Central memory CD4-positive, alpha-beta T cell (primary cell): ENCODE measurements at regions not wholly inside any gene's neighbourhood (a gene's known extent, or its start where the extent isn't known, plus 50 kb on each side); places are given as distances from the start of the nearest gene placed in this dataset.
"Not testable (repeated sequence)": the region's sequence is repeated elsewhere in the genome, so short reads cannot be mapped to it uniquely, and the experiment has no call there.

Source experiments
- DNase-seq: peaks from one replicate; pipeline ENCODE4 v3.0.0; 2022

DNA sequence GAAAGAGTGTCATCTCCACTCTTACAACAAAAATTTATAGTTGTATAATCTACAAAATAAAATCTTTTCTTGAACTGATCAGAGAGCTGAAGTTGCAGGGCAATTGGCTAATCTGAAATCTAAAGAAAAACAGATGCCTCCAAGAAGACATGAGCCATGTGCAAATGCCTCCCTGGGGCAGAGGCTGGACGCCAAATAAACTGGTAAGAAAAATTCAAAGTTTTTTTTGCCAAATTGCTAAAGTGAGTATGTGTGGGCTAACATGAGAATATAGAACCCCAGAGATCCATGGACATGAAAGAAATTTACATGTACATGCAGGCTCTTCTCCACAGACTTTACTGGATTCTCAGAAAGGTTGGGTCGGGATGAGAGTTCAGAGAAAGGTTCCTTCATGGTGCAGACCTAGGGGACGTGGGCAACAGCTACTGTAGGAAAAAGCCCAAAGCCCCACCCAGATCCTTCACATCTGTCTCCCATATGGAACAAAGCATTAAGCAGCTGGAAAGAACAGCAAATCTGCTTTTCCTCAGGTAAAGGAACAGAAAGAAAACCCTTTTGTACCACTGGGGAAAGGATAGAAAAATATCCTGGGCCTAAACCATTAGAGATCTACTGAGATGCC, 90.5 kb upstream of the SIRPG start:
- no peak for DNase-seq

DNA sequence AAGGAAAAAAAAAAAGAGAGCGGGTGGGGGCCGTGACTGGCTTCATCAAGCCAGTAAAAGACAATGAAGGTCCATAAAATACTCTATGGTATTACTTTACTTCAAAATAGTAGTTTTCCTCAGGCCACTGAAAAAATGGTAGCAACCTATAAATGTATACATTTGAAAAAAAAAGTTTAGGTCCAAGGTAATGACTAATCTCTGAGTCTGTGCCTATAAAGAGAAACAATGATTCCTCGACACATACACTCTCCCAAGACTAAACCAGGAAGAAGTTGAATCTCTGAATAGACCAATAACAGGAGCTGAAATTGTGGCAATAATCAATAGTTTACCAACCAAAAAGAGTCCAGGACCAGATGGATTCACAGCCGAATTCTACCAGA, 84.5 kb upstream of the SIRPG start:
- not testable (repeated sequence) for DNase-seq

DNA sequence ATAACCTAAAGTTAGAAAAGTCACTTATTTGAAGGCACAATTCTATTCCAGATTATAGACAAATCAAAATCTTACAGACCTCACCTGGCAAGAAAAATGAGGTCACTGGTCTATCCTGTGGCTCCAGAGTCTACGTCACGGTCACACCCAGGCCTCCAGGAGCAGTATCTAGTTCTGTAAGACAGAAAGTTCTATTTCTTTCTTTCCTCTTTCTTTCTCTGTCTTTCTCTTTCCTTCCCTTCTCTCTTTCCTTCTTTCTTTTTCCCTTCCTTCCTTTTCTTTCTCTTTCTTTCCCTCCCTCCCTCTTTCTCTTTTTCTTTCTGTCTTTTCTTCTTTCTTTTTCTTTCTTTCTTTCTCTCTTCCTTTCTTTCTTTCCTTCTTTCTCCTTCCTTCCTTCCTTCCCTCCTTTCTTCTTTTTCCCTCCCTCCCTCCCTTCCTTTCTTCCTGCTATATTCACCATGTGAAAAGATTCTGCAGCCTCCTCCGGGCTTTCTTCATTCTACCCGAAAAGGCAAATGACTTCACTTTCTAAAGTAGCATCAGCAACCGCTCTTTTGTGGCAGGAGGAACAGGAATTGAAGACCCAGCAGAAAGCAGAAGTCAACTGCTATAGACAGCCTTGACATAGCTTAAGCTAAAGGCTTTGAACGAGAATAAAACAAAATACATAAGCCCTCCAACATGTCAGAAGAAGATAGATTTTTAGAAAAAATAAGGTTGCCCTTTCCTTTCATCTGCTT, 83.9 kb upstream of the SIRPG start:
- DNase-seq = no peak

DNA sequence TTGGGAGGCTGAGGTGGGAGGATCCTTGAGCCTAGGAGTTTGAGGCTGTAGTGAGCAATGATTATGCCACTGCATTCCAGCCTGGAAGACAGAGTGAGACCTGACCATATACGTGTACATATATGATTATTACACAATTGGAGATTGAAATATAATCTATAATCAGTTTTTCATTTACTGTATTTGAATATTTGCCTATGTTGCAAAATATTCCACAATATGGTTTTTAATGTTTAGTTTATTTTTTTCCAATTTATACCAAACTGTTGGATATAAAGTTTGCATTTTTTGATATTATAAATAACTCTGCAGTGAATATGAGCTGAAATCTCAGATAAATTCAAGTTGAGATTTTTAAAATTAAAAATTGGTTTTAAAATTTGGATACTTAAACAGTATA, 79.6 kb upstream of the SIRPG start:
- no peak for DNase-seq

DNA sequence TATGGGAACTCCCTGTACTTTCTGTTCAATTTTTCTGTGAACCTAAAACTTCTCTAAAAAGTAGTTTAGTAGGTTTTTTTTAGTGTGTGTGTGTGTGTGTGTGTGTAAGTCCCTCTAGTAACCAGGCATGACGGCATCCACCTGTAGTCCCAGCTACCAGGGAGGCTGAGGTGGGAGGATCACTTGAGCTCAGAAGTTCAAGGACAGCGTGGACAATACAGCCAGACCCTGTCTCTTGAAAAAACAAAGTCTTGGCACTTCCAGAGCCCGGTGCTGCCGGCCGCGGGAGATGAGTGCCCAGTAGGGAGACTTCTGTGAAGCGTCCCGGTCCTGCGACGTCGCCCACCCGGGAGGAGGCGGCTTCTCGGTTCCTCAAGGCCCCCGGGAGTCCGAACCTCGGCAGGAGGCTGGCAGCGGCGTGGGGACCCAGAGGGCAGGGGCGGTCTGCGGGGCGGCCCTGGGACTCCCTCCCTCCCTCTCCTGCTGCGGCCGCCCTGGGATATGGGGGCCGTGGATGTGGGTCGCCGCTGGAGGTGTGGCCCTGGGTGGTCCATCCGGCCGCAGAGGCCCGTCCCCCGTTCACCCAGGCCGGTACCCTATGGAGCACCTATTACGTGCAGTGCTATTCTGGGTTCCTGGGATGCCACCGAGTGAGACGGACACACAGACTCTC, 78.0 kb upstream of the SIRPG start:
- DNase-seq = no peak

DNA sequence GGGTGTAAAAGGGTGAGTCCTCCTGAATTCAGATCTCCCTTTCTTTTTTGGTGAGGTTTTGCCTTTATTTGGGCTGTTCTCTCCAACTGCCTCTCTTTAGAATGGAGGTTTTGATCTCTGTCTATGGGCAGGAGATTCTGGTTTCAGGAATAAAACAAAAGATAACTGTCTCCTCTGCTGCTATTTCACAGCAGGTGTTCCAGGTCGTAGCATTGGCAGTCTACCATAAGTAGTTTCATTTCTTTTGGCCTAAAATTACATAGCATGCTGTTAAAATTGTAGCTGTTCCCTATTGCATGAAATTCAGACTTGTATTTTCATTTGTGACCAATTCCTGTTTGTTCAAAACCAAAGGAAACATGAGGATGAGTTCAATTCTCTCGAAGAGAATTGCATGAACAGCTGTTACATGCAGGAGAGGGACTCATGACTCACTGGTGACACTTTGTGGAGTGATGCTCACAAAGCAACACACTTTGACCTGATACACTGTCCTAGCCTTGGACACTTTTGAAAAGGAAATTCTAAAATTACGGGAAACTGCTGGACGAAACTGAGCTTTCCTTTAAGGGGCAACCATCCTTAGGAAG, 76.8 kb upstream of the SIRPG start:
- peak; percentile 38 for DNase-seq

DNA sequence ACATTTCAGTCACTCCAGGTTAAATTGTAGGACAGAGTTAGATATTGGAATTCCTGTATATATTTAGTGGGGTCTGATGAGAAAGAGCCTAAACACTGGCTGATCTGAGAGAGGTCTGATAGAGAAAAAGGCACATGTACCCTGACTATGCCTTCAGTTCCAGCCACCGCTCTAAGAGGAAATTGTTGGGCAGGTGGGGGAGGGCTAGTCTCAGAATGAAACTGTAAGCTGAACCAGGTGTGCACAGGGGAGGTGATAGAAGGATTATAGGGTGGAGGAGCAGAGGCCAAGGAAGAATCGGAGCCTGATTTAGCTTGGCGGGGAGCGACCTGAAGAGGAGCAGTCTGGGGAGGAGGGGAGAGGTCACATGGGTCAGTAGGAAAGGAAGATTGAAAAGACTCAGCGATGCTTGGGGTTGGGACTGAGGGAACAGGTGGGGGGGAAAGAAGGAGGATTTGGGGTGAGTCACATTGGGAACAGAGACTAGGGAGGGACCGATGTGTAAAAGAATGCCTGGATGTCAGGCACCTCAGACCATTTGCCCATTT, 74.3 kb upstream of the SIRPG start:
- DNase-seq = peak; percentile 21

DNA sequence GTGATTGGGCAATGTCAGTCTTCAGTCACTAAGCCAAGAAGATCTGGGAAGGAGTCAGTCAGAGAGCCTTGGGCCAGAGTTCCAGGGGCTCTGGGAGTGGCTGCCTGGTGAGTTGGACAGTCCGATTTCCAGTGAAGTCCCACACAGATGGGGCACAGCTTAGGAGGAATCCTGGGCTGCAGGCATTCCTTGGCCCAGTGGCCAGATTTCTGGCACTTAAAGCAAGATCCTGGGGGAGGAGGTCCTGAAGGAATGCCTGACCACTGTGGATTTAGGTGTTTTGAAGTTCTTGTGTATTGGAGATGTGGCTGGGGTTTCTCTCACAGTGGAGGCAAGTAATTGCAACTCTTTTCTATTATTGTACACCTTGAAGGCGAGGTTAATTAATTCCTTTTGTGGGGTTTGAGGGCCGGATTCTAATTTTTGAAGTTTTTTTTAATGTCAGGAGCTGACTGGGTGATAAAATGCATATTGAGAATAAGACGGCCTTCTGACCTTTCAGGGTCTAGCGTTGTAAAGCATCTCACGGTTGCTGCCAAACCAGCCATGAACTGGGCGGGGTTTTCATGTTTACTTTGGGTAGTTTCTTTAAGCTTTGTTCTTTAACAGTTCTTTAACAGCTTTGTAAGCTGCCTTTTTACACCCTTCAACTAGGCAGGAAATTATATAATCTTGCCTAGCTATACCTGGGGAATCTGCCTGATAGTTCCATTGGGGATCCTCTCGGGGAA, 73.6 kb upstream of the SIRPG start:
- DNase-seq = not testable (repeated sequence)

DNA sequence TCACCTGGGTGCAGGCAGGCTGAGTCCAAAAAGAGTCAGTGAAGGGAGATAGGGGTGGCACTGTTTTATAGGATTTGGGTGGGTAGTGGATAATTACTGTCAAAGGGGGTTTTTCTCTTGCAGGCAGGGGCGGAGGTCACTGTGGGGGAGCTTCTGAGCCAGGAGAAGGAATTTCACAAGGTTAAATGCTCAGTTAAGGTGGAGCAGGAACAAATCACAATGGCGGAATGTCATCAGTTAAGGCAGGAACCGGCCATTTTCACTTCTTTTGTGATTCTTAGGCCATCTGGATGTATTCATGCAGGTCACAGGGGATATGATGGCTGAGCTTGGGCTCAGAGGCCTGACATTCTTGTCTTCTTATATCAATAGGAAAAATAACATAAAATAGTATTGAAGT, 69.7 kb upstream of the SIRPG start:
- DNase-seq = not testable (repeated sequence)

DNA sequence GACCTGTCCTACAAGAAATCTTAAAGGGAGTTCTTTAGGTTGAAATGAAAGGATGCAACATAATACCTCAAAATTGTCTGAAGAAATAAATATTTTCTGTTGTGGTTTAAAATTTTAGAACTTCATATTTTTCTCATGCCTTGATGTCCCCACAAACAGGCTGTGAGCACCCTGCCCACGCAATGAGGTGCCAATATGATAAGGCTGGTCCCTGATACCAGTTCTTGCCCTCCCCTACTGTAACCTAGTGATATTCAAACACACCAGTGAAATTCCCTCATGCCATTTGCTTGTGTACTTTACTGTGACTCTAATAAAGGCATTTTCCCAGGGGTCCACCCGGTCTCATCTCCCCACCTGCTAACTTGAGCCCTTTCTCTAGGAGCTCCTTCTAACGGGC, 67.3 kb upstream of the SIRPG start:
- no peak for DNase-seq

DNA sequence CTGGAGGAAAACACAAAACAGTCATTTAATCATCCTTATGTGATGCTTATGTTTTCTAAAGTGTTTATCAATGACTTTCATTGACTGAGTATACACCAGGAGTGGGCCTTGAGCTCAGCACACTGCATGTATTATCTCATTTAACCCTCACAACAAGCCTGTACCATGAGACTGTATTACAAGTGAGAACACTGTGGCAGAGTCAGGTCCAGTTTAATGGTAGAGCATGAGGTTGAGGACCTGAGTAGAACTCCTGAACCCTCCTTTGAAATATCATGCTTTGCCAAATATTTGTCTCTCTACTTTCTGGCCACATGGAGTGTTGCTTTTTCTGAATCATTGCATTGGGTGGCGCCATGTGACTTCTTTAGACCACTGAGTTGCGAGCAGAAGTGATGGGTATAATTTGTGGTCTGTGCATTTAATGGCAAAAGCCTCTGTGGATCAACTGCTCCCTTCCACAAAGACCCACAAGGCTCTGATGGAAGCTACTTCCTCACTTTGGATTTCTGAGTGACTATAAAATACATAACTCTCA, 65.0 kb upstream of the SIRPG start:
- DNase-seq = no peak

DNA sequence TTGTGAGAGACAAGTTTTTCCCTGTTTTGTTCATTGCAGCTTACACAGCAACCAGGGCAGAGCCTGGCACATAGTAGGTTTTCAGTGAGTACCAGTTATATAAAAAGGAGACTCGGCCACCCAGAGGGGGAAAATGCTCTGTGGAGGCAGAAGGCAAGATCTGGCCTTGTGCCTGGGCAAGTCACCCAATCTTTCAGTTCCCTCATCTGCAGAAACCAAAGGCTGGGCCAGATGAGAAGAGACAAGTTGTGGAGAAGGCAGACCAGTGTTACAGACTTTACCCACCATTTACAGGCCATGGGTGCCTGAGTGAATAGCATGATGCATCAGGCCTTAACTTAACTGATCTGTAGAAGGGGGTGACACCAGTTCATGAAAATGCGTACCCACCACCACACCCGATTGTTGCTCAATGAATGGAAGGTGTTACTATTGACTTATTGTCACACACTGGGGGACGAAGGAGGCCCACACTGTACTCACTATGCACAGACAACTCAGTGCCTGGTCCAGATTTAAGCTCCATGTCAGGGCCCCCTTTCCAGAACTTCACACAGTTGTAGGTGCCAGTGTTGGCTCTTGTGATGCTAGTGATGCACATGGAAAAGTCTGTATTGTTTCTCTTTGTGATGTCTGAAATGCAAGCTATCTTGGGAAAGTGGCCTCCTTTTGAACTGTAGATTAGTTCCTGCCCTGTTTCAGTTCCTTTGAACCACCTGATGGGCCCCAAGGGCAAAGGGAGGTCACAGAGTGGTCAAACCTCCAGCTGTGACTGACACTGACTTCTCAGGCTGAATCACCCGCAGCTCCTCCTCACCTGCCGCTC, 64.3 kb upstream of the SIRPG start:
- no peak for DNase-seq

DNA sequence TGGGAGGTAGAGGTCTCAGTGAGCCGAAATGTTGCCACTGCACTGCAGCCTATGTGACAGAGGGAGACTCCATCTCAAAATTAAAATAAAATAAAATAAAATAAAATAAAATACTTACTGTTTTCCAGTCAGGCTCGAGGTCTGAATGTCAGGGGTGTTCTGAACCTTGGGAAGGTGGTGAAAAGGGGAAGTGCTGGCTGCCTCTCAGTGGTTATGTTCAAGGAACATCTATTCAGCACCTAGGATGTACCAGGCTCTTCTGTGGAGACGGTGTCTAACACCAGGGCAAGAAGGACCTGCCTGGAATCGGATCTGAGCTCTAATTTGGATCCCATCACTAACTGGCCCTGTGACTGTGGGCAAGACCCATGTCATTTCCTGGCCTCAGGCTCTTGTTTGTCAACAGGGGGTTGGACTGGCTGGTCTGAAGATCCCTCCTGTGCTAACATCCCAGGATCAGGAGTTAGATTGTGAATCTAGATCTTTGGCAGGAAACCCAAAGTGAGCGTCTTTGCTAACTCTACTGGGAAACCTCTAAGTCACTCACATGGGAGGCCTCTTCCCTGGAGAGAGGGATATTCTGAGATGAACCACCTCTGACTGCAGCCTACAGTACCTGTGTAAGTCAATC, 63.4 kb upstream of the SIRPG start:
- no peak for DNase-seq

DNA sequence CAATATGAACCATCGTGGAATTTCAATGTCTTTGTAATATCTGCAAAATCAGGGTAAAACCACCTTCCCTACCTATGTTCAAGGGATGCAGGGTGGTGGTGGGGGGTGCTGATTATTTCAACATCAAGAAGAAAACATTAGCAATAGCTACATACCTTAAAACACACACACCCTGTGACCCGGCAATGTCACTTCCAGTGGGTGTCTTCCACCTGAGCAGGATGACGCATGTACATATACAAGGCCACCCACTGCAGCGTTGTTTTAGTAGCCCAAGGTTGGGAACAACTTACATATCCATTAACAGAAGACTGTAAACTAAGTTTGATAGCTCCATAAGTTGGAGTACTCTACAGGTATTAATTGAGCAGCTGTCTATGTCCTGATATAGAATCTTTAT, 62.6 kb upstream of the SIRPG start:
- DNase-seq = no peak

DNA sequence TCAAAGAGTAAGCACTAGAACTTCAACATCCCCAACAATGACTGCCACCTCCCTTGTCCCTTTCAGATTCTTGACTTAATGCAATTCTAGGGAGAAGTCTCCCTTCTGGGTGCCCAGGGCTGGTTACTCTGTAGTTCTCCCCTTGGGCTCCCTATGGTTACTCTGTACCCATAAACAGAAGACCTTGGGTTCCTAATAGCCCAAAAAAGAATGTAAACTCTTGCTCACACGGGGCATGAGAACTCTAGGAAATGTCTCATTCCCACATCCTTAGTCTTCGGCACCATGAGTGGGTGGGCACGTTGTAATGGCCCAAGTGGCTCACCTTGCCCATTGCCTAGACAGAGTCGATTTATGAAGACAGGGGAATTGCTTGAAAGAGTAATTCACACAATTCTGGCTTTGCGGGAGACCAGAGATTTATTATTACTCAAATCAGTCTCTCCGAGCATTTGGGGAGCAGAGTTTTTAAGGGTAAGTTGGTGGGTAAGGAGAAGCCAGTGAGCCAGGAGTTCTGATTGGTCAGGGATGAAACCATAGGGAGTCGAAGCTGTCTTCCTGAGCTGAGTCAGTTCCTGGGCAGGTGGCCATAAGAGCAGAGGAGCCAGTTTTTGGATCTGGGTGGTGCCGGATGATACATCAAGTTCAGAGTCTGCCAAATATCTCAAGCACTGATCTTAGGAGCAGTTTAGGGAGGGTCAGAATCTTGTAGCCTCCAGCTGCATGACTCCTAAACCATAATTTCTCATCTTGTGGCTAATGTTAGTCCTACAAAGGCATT, 61.2 kb upstream of the SIRPG start:
- no peak for DNase-seq

DNA sequence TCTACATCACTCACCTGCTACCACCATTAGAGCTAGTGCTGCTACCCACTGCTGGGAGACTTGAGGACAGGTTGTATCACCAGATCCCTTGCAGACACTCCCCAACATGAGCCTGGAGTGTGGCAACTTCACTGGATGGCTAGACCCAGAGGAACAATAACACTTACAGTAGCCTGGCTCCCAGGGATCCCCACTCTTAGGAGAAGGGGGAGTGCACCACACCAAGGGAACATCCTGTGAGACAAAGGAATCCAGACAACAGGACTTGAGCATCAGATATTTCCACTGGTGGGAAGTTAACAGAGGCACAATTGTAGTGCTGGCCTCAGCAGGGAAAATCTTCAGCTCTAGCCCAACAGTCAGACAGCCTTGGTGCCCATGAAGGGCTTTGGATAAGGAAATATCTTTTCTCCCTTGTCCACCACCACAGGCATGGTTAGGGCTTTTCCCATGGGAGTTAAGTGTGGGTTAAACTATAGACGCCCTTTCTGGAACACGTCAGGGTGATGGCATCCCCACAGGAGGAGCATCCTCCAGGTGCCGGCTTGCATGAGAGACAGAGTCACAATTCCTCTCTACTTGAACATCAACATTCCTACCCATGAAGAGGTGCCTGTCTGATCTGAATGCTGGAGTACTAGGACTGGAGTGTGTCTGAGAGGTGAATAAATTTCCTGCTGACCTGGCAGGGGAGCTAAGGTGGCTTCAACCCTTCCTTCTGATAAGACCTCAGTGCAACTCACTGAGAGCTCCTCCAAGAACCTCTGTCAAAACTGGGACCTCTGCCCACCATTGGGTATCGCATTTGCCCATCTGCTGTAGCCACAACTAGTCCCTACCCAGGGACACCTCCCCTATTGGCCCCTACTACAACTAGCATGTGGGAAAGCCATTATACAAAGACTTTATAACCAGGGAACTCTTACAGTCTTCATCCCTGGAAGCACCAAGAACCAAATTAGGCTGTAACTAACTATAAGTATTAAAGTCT, 55.4 kb upstream of the SIRPG start:
- DNase-seq = no peak

DNA sequence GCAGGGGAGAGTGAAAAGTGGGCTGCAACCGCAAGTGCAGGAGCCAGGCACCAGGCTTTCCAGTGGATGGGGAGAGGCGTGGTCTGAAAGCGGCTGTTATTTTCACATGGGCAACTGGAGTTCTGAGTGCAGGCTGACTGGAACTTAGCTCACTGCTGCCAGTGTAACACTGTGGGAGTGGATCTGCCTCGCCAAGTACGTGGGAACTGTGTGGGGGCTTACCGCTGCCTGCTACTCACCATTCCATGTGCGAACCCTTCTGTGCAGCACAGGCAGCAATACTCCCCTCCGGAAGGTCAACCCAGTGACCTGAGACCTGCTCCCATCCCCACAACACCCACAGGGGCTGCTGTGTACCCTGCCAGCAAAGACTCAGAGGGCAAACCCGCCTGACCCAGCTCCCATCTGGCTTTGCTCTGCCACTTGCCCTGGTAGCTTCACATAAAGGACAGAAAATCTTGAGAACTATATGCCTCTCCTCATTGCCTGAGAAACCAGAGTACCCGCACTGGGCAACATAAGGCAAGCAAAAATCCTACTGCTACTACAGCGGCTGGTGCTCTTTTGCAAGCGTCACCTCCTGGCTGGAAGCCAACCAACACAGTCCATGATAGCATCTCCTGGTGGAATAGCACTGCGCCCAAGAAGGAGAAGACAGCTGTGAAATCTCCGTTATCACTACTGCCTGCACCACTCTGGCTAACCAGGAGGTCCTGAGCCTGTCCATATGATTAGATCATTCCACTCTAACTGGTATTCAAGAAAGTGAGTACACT, 54.4 kb upstream of the SIRPG start:
- DNase-seq = no peak

DNA sequence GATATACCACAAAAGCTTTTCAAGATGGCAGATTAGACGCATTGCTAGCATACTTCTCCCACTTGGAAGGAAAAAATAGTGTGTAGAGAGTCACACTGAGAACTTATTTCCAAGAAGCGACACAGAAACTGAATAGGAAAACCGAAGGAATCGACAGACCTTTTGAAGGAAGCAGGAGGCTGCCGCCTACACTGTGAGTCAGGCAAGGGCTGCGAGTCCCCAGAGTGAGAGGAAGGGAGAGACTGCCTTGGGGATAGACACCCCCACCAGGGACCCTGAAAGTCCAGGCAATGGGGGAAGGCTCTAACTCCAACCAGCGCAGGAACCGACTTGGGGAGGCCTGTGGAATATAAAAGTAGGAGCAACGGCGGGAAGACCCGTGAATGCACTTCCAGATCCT, 53.7 kb upstream of the SIRPG start:
- DNase-seq = no peak
